NCI-H69 (cell line): ENCODE measurements at regions not wholly inside any gene's neighbourhood (a gene's known extent, or its start where the extent isn't known, plus 50 kb on each side); places are given as distances from the start of the nearest gene placed in this dataset.

Experiments
- DNase-seq: peaks from one replicate; lab custom pipeline; 2025; lab: John Stamatoyannopoulos, UW

- DNase-seq, result no peak
Measured at GRCh38 chr13:37364007-37364406, 234.6 kb downstream of the POSTN start.

GRCh38 chr13:37361608-37362007 is 237.0 kb downstream of the POSTN start:
- DNase-seq, result no peak

GRCh38 chr13:37360556-37360955 is 238.0 kb downstream of the POSTN start:
- no peak for DNase-seq

GRCh38 chr13:37357548-37357947 is 241.0 kb downstream of the POSTN start:
- no peak for DNase-seq

GRCh38 chr13:37353911-37354310 is 244.7 kb downstream of the POSTN start:
- DNase-seq, result no peak

GRCh38 chr13:37351211-37351610 is 245.7 kb upstream of the CSNK1A1L start:
- DNase-seq, result no peak

GRCh38 chr13:37349916-37350315 is 244.5 kb upstream of the CSNK1A1L start:
- peak; percentile 52 for DNase-seq

- DNase-seq, result peak; percentile 30
Measured at GRCh38 chr13:37348916-37349643, 243.6 kb upstream of the CSNK1A1L start.

- no peak for DNase-seq
Measured at GRCh38 chr13:37345869-37346268, 240.4 kb upstream of the CSNK1A1L start.

- DNase-seq, result no peak
Measured at GRCh38 chr13:37345391-37345790, 239.9 kb upstream of the CSNK1A1L start.

GRCh38 chr13:37344056-37344455 is 238.6 kb upstream of the CSNK1A1L start:
- DNase-seq, result peak; percentile 8

GRCh38 chr13:37342205-37342604 is 236.7 kb upstream of the CSNK1A1L start:
- DNase-seq, result peak; percentile 50

- DNase-seq, result peak; percentile 8
Measured at GRCh38 chr13:37340901-37341670, 235.6 kb upstream of the CSNK1A1L start.

- no peak for DNase-seq
Measured at GRCh38 chr13:37339386-37339735, 233.9 kb upstream of the CSNK1A1L start.

GRCh38 chr13:37338726-37339385 is 233.4 kb upstream of the CSNK1A1L start:
- DNase-seq, result no peak

- no peak for DNase-seq
Measured at GRCh38 chr13:37326334-37326733, 220.9 kb upstream of the CSNK1A1L start.

- DNase-seq, result peak; percentile 5
Measured at GRCh38 chr13:37319031-37319443, 213.6 kb upstream of the CSNK1A1L start.

GRCh38 chr13:37316935-37317334 is 211.5 kb upstream of the CSNK1A1L start:
- no peak for DNase-seq

- DNase-seq, result no peak
Measured at GRCh38 chr13:37313372-37313771, 207.9 kb upstream of the CSNK1A1L start.

- DNase-seq, result peak; percentile 9
Measured at GRCh38 chr13:37306778-37307544, 201.5 kb upstream of the CSNK1A1L start.

- peak; percentile 47 for DNase-seq
Measured at GRCh38 chr13:37303606-37304005, 198.1 kb upstream of the CSNK1A1L start.

GRCh38 chr13:37302686-37303085 is 197.2 kb upstream of the CSNK1A1L start:
- no peak for DNase-seq
